H1 (cell line): ENCODE measurements at regions not wholly inside any gene's neighbourhood (a gene's known extent, or its start where the extent isn't known, plus 50 kb on each side); places are given as distances from the start of the nearest gene placed in this dataset.

Source experiments
- CTCF ChIA-PET: fragments of 300-600 bp; sonication (Branson Sonifier 250); formaldehyde crosslinking; loops from one replicate; lab custom pipeline; 2021; ENCODE audit not compliant: partially characterized antibody; lab: Charles Lee
- POLR2A ChIA-PET: fragments of 300-600 bp; sonication (Branson Sonifier 250); formaldehyde crosslinking; loops from one replicate; lab custom pipeline; 2021; ENCODE audit warnings: inconsistent platforms; ENCODE audit not compliant: partially characterized antibody; lab: Charles Lee
- DNase-seq, 2 experiments: peaks; one replicate each; pipeline versions ENCODE4 v3.0.0 to v3.0.0-alpha.2; 2010 to 2022; ENCODE audit warnings: low spot score in 2 of 2, low read depth in 1 of 2, mixed read lengths in 1 of 2
- FAIRE-seq: peaks from 2 replicates; lab custom pipeline; 2011; peaks lifted over from hg19 to GRCh38; lab: Jason Lieb, UNC
- H2AFZ ChIP-seq: 2 replicates; pipeline ENCODE4 v1.8.1; 2012; ENCODE audit warnings: low read length, inconsistent platforms
- H2AK5ac ChIP-seq: 2 replicates; pipeline ENCODE4 v1.6.1; 2013; ENCODE audit warnings: low read depth, low read length
- H2BK120ac ChIP-seq: replicated peaks from 2 replicates; pipeline ENCODE3; 2013; ENCODE audit warnings: low read depth, low read length, inconsistent platforms
- H2BK12ac ChIP-seq: 2 replicates; pipeline ENCODE4 v1.6.1; 2013; ENCODE audit warnings: low read depth, low read length
- H2BK15ac ChIP-seq: 2 replicates; pipeline ENCODE4 v1.6.1; 2013; ENCODE audit warnings: low read length
- H2BK20ac ChIP-seq: 2 replicates; pipeline ENCODE4 v1.6.1; 2013; ENCODE audit warnings: low read length
- H2BK5ac ChIP-seq: 2 replicates; pipeline ENCODE4 v1.6.1; 2013; ENCODE audit warnings: low read depth, low read length
- H3K14ac ChIP-seq: 2 replicates; pipeline ENCODE4 v1.6.1; 2013; ENCODE audit warnings: inconsistent platforms; ENCODE audit not compliant: insufficient read length
- H3K18ac ChIP-seq: 2 replicates; pipeline ENCODE4 v1.6.1; 2013; ENCODE audit warnings: low read length; ENCODE audit errors: extremely low read depth
- H3K23ac ChIP-seq: 2 replicates; pipeline ENCODE4 v1.6.1; 2013; ENCODE audit warnings: inconsistent platforms; ENCODE audit not compliant: insufficient read length
- H3K23me2 ChIP-seq: 2 replicates; pipeline ENCODE4 v1.6.1; 2013; ENCODE audit warnings: low read depth, low read length
- H3K27ac ChIP-seq: 2 replicates; pipeline ENCODE4 v1.6.1; 2011; ENCODE audit warnings: low read depth, low read length, inconsistent platforms
- H3K27me3 ChIP-seq, 4 experiments: replicated peaks in 1 of 4; 1 replicate in 1 of 4; 2 replicates in 3 of 4; pipeline versions ENCODE4 v1.6.1 to v1.8.1; 2011 to 2013; ENCODE audit warnings: low read length in 3 of 4, mild to moderate bottlenecking in 3 of 4, inconsistent platforms in 2 of 4, mixed read lengths in 2 of 4, moderate library complexity in 1 of 4; ENCODE audit not compliant: control insufficient read depth in 3 of 4, insufficient read depth in 3 of 4; ENCODE audit errors: extremely low read depth in 1 of 4
- H3K36me3 ChIP-seq, 4 experiments: 2 replicates each; pipeline versions ENCODE4 v1.6.1 to v1.8.1; 2011 to 2013; ENCODE audit warnings: mild to moderate bottlenecking in 4 of 4, low read length in 3 of 4, moderate library complexity in 2 of 4, control low read depth in 1 of 4, inconsistent platforms in 1 of 4; ENCODE audit not compliant: insufficient read depth in 4 of 4, control insufficient read depth in 2 of 4
- H3K4ac ChIP-seq: replicated peaks from 2 replicates; pipeline ENCODE3; 2013; ENCODE audit warnings: low read length, low read depth, mixed read lengths, inconsistent platforms; ENCODE audit not compliant: insufficient read length
- H3K4me1 ChIP-seq, 4 experiments: replicated peaks in 1 of 4; 1 replicate in 1 of 4; 2 replicates in 3 of 4; pipeline versions ENCODE4 v1.6.1 to v1.8.1; 2011 to 2013; ENCODE audit warnings: low read length in 3 of 4, inconsistent platforms in 2 of 4, mixed read lengths in 1 of 4; ENCODE audit not compliant: insufficient read depth in 4 of 4, control insufficient read depth in 3 of 4
- H3K4me2 ChIP-seq, 2 experiments: 2 replicates each; pipeline versions ENCODE4 v1.6.1 to v1.8.1; 2011 to 2013; ENCODE audit warnings: low read depth in 2 of 2, low read length in 2 of 2, control low read depth in 1 of 2, inconsistent platforms in 1 of 2, mild to moderate bottlenecking in 1 of 2; ENCODE audit not compliant: insufficient read depth in 1 of 2
- H3K4me3 ChIP-seq, 4 experiments: fragments of 200-600, 300-600 bp in 1 of 4; sonication (generic), shearing (Covaris generic), sonication (Bioruptor Twin) in 1 of 4; 2 replicates each; pipeline versions ENCODE4 v1.5.1 to v1.8.1; 2011 to 2016; ENCODE audit warnings: low read length in 4 of 4, low read depth in 3 of 4, control low read depth in 2 of 4, inconsistent platforms in 2 of 4, mild to moderate bottlenecking in 2 of 4, mixed read lengths in 1 of 4, moderate library complexity in 1 of 4; ENCODE audit not compliant: insufficient read depth in 2 of 4; ENCODE audit errors: extremely low read depth in 1 of 4
- H3K56ac ChIP-seq: replicated peaks from 2 replicates; pipeline ENCODE3; 2013; ENCODE audit warnings: low read depth, mild to moderate bottlenecking, mixed read lengths, low read length, inconsistent platforms; ENCODE audit not compliant: insufficient read length
- H3K79me1 ChIP-seq: 2 replicates; pipeline ENCODE4 v1.6.1; 2013; ENCODE audit warnings: low read depth, low read length, control low read depth
- H3K79me2 ChIP-seq, 2 experiments: 2 replicates each; pipeline versions ENCODE4 v1.6.1 to v1.8.1; 2012 to 2013; ENCODE audit warnings: low read length in 2 of 2, mild to moderate bottlenecking in 2 of 2, inconsistent platforms in 1 of 2; ENCODE audit not compliant: insufficient read depth in 2 of 2, control insufficient read depth in 1 of 2
- H3K9ac ChIP-seq, 4 experiments: replicated peaks in 1 of 4; 1 replicate in 1 of 4; 2 replicates in 3 of 4; pipeline versions ENCODE4 v1.6.1 to v1.8.1; 2011 to 2013; ENCODE audit warnings: low read depth in 3 of 4, low read length in 3 of 4, control low read depth in 2 of 4, mild to moderate bottlenecking in 2 of 4, moderate library complexity in 2 of 4, inconsistent platforms in 1 of 4; ENCODE audit errors: extremely low read depth in 1 of 4
- H3K9me3 ChIP-seq, 2 experiments: 2 replicates each; pipeline versions ENCODE4 v1.6.1 to v1.8.1; 2012 to 2013; ENCODE audit warnings: mild to moderate bottlenecking in 2 of 2, moderate library complexity in 2 of 2, control low read depth in 1 of 2, inconsistent platforms in 1 of 2, low read depth in 1 of 2, low read length in 1 of 2, mixed read lengths in 1 of 2; ENCODE audit not compliant: insufficient read depth in 2 of 2
- H4K20me1 ChIP-seq, 2 experiments: replicated peaks in 1 of 2; 2 replicates each; pipeline versions ENCODE3 to v1.8.1; 2011 to 2013; ENCODE audit warnings: inconsistent platforms in 2 of 2, low read length in 2 of 2, mild to moderate bottlenecking in 1 of 2; ENCODE audit not compliant: insufficient read depth in 2 of 2, control insufficient read depth in 1 of 2
- H4K5ac ChIP-seq: 2 replicates; pipeline ENCODE4 v1.6.1; 2013; ENCODE audit warnings: low read length, low read depth, mixed read lengths, inconsistent platforms; ENCODE audit not compliant: insufficient read length
- H4K8ac ChIP-seq: 2 replicates; pipeline ENCODE4 v1.8.0; 2013; ENCODE audit warnings: mild to moderate bottlenecking, moderate library complexity, low read length, inconsistent platforms; ENCODE audit not compliant: insufficient read depth; ENCODE audit errors: extremely low read depth
- H4K91ac ChIP-seq: replicated peaks from 2 replicates; pipeline ENCODE3; 2013; ENCODE audit warnings: low read length, mixed read lengths, inconsistent platforms; ENCODE audit not compliant: insufficient read length
- BCL11A ChIP-seq, 2 experiments: IDR thresholded peaks; one replicate each; pipeline ENCODE4 v1.6.1; 2011; ENCODE audit warnings: low read depth in 2 of 2, low read length in 2 of 2, mild to moderate bottlenecking in 2 of 2
- BRCA1 ChIP-seq: IDR thresholded peaks from 2 replicates; pipeline ENCODE4 v1.6.1; 2012; ENCODE audit warnings: low read depth, low read length, improper control_type of control experiment
- CEBPB ChIP-seq: IDR thresholded peaks from 2 replicates; pipeline ENCODE4 v1.6.1; 2012; ENCODE audit warnings: low read depth, low read length
- CHD2 ChIP-seq: IDR thresholded peaks from 2 replicates; pipeline ENCODE4 v1.6.1; 2012; ENCODE audit warnings: low read length, improper control_type of control experiment
- EP300 ChIP-seq, 2 experiments: IDR thresholded peaks; 1 replicate in 1 of 2; 2 replicates in 1 of 2; pipeline ENCODE4 v1.6.1; 2011 to 2012; ENCODE audit warnings: low read depth in 2 of 2, low read length in 2 of 2, mild to moderate bottlenecking in 2 of 2, borderline replicate concordance in 1 of 2, inconsistent platforms in 1 of 2, moderate library complexity in 1 of 2
- GTF2F1 ChIP-seq: IDR thresholded peaks from 2 replicates; pipeline ENCODE4 v1.6.1; 2012; ENCODE audit warnings: low read depth, low read length, improper control_type of control experiment, borderline replicate concordance
- MAFK ChIP-seq: IDR thresholded peaks from 2 replicates; pipeline ENCODE4 v1.6.1; 2012; ENCODE audit warnings: low read depth, mild to moderate bottlenecking, improper control_type of control experiment, low read length
- NRF1 ChIP-seq: IDR thresholded peaks from 2 replicates; pipeline ENCODE4 v1.6.1; 2011; ENCODE audit warnings: mild to moderate bottlenecking, low read depth, low read length, improper control_type of control experiment
- POLR2A ChIP-seq, 2 experiments: IDR thresholded peaks; 1 replicate in 1 of 2; 2 replicates in 1 of 2; pipeline ENCODE4 v1.6.1; 2011; ENCODE audit warnings: low read depth in 2 of 2, low read length in 2 of 2, mild to moderate bottlenecking in 2 of 2; ENCODE audit errors: control extremely low read depth in 1 of 2
- RXRA ChIP-seq: IDR thresholded peaks from 2 replicates; pipeline ENCODE4 v1.6.1; 2011; ENCODE audit warnings: low read depth, mild to moderate bottlenecking, low read length, moderate library complexity; ENCODE audit not compliant: insufficient read depth
- SP1 ChIP-seq: IDR thresholded peaks from 2 replicates; pipeline ENCODE4 v1.6.1; 2011; ENCODE audit warnings: low read depth, low read length
- SP2 ChIP-seq: IDR thresholded peaks from 2 replicates; pipeline ENCODE4 v1.6.1; 2012; ENCODE audit warnings: mild to moderate bottlenecking, low read length, inconsistent platforms
- WGBS, 2 experiments: shearing (Covaris generic) in 1 of 2; methylation state at CpG; one replicate each; pipeline versions ENCODE4 v1.1.6 to v1.1.7; 2013 to 2015; ENCODE audit warnings: low lambda C conversion rate in 2 of 2, mixed read lengths in 2 of 2, inconsistent platforms in 1 of 2, low coverage in 1 of 2, missing lambda C conversion rate in 1 of 2; ENCODE audit not compliant: insufficient replicate concordance in 2 of 2, insufficient coverage in 1 of 2, insufficient read length in 1 of 2; ENCODE audit errors: extremely low coverage in 1 of 2, missing lambda C conversion rate in 1 of 2; 5-methylcytosine and 5-hydroxymethylcytosine counted together

DNA sequence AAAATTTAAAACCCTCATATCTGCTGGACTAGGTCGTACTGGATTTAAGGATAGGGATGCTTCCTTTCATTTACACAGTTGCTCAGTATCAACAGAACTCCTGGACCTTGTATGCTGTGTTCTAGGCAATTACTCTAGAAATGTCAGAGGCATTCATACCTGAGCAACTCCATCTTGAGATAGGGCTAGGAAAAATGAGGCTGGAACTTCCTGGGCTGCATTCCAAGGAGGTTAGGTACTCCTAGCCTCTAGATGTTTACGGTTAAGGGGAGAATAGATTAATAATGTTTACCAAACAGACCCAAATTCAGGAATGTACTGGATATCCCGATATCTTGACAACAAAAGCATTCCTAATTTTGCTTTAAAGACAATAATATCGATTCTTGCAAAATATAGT lies 84.7 kb upstream of the NLGN4X start:
- Histone ChIP-seq H2AFZ (no peak overlapping the region), H3K36me3 (no peaks in the 10 kb centered on the region), H3K79me2 (no peaks in the 10 kb centered on the region), H4K91ac (no peak overlapping the region), H3K4me1 (no peaks in the 10 kb centered on the region), H2BK15ac (no peak overlapping the region), H3K9me3 (no peaks in the 10 kb centered on the region), H3K4me3 (no peak overlapping the region), H2BK20ac (no peak overlapping the region), H4K8ac (no peak overlapping the region)
- CTCF ChIA-PET = no interaction called here
- TF ChIP-seq BCL11A (IDR thresholded peaks at IDR 0.05; ENCODE audit: low read depth in 2 of 2, low read length in 2 of 2) = no peak
- TF ChIP-seq GTF2F1 = no peak
- no peak for TF ChIP-seq SP2
- TF ChIP-seq NRF1 = no peak
- no peak for TF ChIP-seq BRCA1
- no peak for TF ChIP-seq SP1
- no peak for TF ChIP-seq POLR2A (IDR thresholded peaks at IDR 0.05; ENCODE audit: control extremely low read depth in 1 of 2, low read depth in 2 of 2, low read length in 2 of 2)
- TF ChIP-seq CHD2 = no peak
- no peak for TF ChIP-seq CEBPB
- TF ChIP-seq MAFK = no peak
- no peak for TF ChIP-seq RXRA
- TF ChIP-seq EP300 (IDR thresholded peaks at IDR 0.05; ENCODE audit: borderline replicate concordance in 1 of 2, low read depth in 2 of 2, low read length in 2 of 2) = no peak
- TF ChIP-seq, all 59 proteins: peak for 0
- Histone ChIP-seq H2BK120ac (no peak overlapping the region), H3K27me3 (no peaks in the 10 kb centered on the region), H3K9ac (no peak overlapping the region), H4K20me1 (no peaks in the 10 kb centered on the region), H3K4ac (no peak overlapping the region), H3K18ac (no peak overlapping the region), H4K5ac (no peak overlapping the region), H3K23me2 (no peaks in the 10 kb centered on the region), H2BK5ac (no peak overlapping the region), H3K79me1 (no peaks in the 10 kb centered on the region), H3K56ac (no peak overlapping the region), H3K14ac (no peak overlapping the region), H2AK5ac (no peak overlapping the region), H3K23ac (no peak overlapping the region), H3K4me2 (no peak overlapping the region), H2BK12ac (no peak overlapping the region), H3K27ac (no peak overlapping the region)
- POLR2A ChIA-PET = no interaction called here
- 83% methylated on average over 4 of the region's 4 CpGs; no CpG with 5 or more reads in 1 of the 2 experiments for WGBS, 2 experiments
- FAIRE-seq (peak; percentile 48), DNase-seq (no peak)
